ENCODE measurements at regions not wholly inside any gene's neighbourhood (a gene's known extent, or its start where the extent isn't known, plus 50 kb on each side); places are given as distances from the start of the nearest gene placed in this dataset.
"Not testable (repeated sequence)": the region's sequence is repeated elsewhere in the genome, so short reads cannot be mapped to it uniquely, and the experiment has no call there.

- DNase-seq: no peak
Measured at GRCh38 chr5:51172903-51173626, 210.2 kb upstream of the ISL1 start.

GRCh38 chr5:51181208-51181894 is 201.9 kb upstream of the ISL1 start:
- no peak for DNase-seq

DNA sequence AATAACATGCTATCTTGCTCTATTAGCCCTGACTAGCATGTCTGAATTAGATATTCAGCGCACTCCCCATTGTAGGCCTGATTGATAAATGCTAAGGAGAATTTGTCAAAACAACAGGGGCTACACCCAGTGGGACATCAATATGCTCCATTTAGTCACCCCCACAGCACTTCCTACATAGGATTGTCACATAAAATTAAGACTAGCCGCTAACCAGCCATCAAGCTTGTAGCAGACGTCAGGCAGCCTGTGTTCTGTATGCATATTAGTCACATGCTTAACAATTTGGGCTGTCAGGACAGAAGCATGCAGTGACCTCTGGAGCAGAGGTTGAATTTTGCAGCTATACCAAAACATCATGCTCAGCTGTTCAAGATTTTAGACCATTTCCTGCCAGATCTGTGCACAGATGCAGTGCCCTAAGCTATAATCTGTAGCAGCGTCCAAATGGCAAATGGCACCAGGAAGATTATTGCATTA is 197.4 kb upstream of the ISL1 start:
- no peak for DNase-seq

GRCh38 chr5:51188001-51188591 is 195.2 kb upstream of the ISL1 start:
- no peak for DNase-seq

DNA sequence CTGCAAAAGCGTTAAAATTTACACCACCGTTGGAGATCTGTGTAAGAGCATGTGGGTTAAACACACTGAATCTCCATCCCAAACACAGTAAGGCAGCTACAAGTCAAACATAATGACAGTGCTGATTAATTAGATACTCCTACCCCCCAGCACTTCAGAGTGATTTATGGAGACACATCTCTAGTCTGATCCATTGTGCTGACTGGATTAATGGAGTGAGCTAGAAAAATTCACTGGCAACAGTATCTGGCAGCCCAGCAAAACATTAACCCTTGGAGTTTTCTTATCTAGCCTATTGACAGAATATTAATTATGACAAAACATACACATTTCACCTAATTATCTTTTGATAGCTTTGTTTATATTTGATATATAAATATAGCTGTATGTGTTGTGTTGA is 188.6 kb upstream of the ISL1 start:
- no peak for DNase-seq

GRCh38 chr5:51201024-51201423 is 182.2 kb upstream of the ISL1 start:
- no peak for DNase-seq

DNA sequence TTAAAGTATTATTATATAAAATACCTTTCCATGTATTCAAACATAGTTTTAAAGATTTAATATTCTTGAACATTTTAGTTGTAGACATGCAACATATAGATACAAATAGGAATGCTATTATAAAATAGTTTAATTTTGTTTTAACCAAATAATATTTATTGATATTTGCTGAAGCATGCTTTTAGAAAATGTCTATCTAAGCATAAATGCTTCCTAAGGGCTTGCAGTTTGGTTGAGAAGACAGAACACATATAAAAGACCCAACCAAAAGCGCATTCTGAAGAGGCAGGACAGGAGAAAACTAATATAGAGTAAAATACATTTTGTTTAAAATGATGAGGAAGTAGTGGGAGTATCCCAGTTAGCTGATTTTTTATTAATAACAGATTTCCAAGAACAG is 181.5 kb upstream of the ISL1 start:
- no peak for DNase-seq

DNA sequence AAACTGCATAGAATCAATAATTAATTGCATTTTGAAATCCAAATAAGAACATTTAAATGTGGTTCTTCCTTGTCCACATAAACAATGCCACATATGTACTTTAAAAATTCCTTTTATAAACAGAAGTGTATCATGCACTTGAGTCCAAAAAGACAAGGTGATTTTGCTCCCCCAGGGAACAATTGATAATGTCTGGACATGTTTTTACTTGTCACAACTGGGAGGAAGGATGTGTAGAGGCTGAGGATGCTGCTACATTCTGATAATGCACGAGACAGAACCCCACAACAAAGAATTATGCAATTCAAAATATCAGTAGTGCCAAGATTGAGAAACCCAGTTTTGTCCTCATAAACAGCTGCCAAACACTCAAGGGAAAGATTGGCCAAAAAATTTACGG is 181.1 kb upstream of the ISL1 start:
- DNase-seq: no peak

DNA sequence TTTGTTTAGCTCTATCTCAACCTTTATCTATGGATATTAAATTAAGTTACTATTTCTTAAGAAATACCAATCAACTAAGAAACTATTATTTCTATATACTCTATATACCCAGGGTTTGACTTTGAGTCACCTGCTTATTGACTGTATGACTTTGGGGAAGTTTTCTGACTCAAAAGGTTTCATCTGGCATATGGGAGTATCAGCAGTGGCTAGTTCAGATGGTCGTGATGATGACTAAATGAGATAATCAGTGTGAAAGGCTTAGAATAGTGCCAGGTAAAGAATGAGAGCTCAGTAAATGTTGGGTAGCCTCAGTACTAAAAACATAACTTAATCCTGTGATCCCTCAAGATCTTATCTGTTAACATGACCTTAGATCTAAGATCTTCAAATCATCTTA is 179.7 kb upstream of the ISL1 start:
- DNase-seq: no peak

- no peak for DNase-seq
Measured at GRCh38 chr5:51208296-51208695, 175.0 kb upstream of the ISL1 start.

- no peak for DNase-seq
Measured at GRCh38 chr5:51214746-51215145, 168.5 kb upstream of the ISL1 start.

- no peak for DNase-seq
Measured at GRCh38 chr5:51225789-51226742, 157.2 kb upstream of the ISL1 start.

- no peak for DNase-seq
Measured at GRCh38 chr5:51227963-51228470, 155.2 kb upstream of the ISL1 start.

DNA sequence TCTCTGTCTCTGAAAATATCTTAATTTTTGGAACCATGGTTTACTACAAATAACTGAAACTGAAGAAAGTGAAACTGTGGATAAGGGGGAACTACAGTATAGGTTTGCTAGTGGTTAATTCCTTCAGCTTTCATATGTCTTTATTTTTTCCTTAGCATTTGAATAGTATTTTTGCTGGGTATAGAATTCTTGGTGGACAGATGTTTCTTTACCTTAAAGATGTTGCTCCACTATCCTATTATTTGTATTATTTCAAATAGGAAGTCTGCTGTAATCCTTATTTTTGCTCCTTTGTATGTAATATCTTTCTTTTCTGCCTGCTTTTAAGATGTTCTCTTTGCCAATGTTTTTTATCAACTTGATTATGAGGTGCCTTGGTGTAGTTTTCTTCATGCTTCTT is 152.9 kb upstream of the ISL1 start:
- no peak for DNase-seq

GRCh38 chr5:51242456-51242855 is 140.8 kb upstream of the ISL1 start:
- DNase-seq: no peak

- DNase-seq: not testable (repeated sequence)
Measured at GRCh38 chr5:51250957-51251356, 132.3 kb upstream of the ISL1 start.

DNA sequence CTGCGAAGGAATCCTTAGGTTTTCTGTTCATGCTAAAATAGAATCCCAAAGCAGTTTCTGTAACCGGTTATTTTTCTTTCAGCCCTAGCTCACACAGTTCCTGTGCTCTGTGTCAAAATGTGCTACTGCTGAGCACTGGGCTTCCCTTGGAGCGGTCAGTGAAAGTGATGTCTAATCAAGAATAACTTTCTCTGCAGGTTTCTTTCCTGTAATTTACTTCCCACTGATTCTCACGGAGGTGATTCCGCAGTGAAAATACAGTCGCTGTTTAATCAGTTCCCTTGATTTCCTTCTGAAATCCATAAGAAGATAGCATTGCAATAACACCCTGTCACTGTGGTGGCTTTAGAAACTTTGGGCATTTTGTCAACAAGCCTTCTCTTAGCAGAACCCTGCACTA is 112.0 kb upstream of the ISL1 start:
- no peak for DNase-seq

DNA sequence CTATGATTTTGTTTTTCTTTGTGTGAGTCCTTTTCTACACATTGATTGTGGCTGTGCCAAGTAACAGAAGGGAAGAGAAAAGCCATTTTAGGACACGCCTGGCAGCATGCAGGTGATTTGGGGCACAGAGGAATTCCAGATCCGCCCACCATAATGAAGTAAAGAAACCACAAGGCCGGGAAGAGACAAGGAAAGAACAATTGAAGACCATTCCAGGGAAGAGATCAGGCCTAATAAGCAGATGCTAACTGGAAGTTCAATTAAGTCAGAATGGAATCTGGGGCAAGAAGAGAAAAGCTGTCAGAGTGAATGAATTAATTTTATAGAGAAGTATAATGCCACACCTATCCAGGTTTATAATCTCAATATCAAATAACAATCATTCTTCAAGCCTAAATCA is 110.2 kb upstream of the ISL1 start:
- no peak for DNase-seq

DNA sequence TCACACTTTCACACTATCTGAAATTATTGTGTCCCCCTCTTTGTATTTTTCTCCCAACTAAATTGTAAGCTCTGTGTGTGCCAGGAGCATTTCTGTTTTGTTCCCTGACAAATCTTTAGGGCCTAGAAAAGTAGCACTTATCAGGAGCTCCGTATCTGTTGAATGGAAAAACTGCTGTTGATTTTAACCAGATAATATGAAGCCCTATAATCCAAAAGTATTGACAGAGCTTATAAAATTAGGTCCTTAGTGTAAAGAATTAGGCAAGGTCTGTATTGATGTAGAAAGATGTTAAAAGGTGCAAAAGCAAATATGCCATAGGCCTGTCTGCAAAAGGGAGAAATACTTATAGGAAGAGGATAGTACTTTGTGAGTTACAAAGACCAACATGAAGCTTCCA is 109.4 kb upstream of the ISL1 start:
- DNase-seq: no peak

DNA sequence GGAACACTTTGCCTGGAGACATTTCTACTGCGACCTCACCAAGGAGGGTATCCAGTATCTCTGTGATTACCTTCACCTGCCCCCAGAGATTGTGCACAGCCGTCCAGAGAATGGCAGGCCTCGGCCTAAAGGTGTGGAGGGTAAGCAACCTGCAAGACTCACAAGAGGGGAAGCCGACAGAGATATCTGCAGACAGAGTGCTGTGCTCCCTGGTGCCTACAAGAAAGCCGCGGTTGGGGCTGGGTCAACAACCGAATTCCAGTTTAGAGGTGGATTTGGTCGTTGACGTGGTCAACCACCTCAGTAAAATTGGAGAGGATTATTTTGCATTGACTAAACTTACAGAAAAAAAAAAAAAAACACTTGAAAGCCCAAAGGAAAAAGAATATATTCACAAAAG is 107.8 kb upstream of the ISL1 start:
- no peak for DNase-seq

DNA sequence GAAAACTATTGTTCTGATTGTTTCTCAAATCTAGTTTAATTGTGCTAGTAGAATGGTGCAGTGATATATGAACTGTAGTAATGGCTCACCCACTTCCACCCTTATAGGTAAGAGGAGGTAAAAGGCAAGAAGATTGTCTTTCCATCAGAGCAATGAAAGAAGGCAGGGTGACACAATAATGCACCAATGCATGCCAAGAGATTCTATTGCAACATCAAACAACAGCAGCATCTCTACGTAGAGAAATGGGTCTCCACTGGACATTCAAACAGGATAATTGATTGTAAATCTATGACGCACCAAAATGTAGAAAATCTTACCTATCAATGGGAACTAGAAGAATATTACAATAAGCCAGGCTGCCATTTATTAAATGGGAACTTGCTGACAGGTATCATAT is 107.0 kb upstream of the ISL1 start:
- DNase-seq: no peak

DNA sequence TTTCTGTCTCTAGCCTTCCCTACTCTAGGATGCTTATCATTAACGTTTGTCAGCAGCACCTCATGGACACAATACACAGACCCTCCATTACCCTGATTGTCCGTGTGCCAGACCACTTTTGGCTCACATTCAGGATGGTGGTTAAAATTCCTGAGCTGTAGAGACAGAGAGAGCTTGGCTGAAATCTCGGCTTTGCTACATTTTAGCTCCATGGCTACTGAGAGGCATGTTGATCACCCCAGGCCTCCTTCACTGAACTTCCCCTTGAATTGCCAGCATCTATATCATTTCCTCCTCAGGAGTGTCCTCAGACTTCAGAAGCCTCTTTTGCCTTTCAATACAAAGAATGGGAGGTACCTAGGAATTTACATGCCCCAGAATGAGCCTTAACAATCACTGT is 104.7 kb upstream of the ISL1 start:
- DNase-seq: no peak
